OCI-LY1 (cell line): ENCODE measurements at regions not wholly inside any gene's neighbourhood (a gene's known extent, or its start where the extent isn't known, plus 50 kb on each side); places are given as distances from the start of the nearest gene placed in this dataset.

Experiments used
- EZH2 ChIP-seq: fragments of 200-600 bp; sonication (generic), shearing (Covaris generic); IDR thresholded peaks from 2 replicates; pipeline ENCODE4 v1.8.0; 2017; ENCODE audit warnings: borderline replicate concordance, mixed run types, mild to moderate bottlenecking, antibody characterized with exemption, low read length, moderate library complexity, mixed read lengths
- TF ChIP-seq, protein P1 (sequence below): fragments of 200-600 bp; sonication (generic), shearing (Covaris generic); IDR thresholded peaks from 2 replicates; pipeline ENCODE4 v1.5.1; 2017; ENCODE audit warnings: mild to moderate bottlenecking, antibody characterized with exemption, low read length, moderate library complexity, mixed read lengths

DNA sequence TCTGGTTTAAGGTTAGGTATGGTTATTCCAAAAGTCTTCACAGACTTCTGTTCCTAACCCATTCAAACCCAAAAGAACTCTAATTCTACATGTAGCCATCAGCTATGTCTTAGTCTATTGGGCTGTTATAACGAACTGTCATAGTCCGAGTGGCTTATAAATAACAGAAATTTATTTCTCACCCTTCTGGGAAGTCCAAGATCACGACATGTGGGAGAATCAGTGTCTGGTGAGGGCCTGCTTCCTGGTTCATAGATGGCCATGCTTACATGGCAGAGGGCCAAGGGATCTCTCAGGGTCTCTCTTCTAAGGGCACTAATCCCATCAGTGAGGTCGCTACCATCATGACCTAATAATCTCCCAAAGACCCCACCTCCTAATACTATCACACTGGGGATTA is 103.0 kb upstream of the PPP2R5A start:
- TF ChIP-seq, protein P1, sequence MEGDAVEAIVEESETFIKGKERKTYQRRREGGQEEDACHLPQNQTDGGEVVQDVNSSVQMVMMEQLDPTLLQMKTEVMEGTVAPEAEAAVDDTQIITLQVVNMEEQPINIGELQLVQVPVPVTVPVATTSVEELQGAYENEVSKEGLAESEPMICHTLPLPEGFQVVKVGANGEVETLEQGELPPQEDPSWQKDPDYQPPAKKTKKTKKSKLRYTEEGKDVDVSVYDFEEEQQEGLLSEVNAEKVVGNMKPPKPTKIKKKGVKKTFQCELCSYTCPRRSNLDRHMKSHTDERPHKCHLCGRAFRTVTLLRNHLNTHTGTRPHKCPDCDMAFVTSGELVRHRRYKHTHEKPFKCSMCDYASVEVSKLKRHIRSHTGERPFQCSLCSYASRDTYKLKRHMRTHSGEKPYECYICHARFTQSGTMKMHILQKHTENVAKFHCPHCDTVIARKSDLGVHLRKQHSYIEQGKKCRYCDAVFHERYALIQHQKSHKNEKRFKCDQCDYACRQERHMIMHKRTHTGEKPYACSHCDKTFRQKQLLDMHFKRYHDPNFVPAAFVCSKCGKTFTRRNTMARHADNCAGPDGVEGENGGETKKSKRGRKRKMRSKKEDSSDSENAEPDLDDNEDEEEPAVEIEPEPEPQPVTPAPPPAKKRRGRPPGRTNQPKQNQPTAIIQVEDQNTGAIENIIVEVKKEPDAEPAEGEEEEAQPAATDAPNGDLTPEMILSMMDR = no peak
- TF ChIP-seq EZH2 = no peak
